B cell (primary cell): ENCODE measurements at regions not wholly inside any gene's neighbourhood (a gene's known extent, or its start where the extent isn't known, plus 50 kb on each side); places are given as distances from the start of the nearest gene placed in this dataset.

ENCODE experiments used
- CTCF ChIP-seq: fragments of 200-600 bp; IDR thresholded peaks from one replicate; pipeline ENCODE4 v1.8.0; 2022; ENCODE audit warnings: antibody characterized with exemption, mild to moderate bottlenecking
- EZH2 ChIP-seq: IDR thresholded peaks from 2 replicates; pipeline ENCODE4 v1.6.1; 2012; ENCODE audit warnings: borderline replicate concordance, low read depth, mild to moderate bottlenecking, moderate library complexity, low read length; ENCODE audit not compliant: insufficient read depth, poor library complexity, severe bottlenecking

- TF ChIP-seq CTCF: no peak
- no peak for TF ChIP-seq EZH2
These were observed 79.5 kb upstream of the IL12B start for GRCh38 chr5:159409801-159410200.
